ENCODE measurements at regions not wholly inside any gene's neighbourhood (a gene's known extent, or its start where the extent isn't known, plus 50 kb on each side); places are given as distances from the start of the nearest gene placed in this dataset.
"Not testable (repeated sequence)": the region's sequence is repeated elsewhere in the genome, so short reads cannot be mapped to it uniquely, and the experiment has no call there.

DNA sequence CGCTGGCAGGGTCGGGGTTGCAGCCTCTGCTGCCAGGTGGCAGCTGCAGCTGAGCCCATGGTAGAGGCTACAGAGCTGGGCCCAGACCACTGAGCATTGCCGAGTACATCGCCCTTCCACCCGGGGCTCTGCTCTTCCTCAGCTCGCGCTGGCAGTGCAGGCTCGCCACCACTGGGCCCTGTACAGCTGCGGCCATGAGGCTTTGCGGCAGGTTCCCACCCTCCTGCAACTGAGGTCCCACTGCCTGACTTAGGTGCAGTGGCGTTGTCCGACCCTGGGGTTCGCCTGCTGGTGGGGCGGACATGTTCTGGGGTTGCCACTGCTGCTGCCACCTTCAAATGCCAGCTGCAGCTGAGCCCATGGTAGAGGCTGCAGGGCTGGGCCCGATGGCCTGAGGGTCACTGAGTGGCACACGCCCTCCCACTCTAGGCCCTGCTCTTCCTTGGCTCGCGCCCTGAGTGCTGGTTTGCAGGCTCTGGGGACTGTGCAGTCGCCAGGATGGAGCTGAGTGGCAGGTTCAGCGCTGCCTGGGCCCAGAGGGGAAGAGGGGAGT lies 359.8 kb downstream of the FOXD4L6 start:
- DNase-seq (ENCODE audit: low spot score): peak; percentile 81

DNA sequence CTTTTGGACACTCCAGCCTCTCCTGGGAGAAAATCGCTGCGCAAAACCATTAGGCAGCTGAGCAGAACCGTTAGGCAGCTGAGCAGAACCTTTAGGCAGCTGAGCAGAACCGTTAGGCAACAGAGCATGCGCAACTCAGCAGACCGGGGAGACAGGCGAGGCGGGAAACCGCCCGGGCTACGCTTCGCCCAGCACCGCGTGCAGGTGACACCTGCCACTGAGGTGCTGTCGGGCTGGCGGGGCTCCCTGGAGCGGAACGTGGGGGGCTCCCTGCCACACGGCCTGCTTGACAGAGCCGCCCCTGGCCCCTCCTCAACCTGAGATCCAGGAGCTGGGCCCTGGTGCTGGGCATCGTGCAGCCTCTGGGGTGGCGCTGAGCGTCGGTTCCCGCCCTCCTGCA lies 360.3 kb downstream of the FOXD4L6 start:
- DNase-seq (ENCODE audit: low spot score): peak; percentile 87

DNA sequence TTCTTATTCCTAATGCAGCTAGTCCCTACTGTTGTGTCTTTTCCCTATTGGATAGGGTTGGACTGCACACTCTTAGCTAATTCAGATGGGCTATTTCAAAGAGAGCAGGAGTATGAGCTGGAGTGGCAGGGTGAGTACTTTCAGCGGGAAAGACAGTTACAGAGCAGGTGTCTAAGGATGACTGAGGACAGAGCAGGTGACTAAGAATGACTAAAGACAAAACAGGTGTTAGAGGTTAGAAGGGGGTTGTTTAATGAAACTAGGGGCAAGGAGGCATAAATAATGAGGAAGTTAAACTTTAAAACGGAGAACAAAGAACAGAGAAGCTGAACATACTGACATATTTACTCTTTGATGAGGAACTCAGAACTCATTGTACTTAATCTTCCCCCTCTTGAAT lies 373.5 kb downstream of the FOXD4L6 start:
- DNase-seq (ENCODE audit: low spot score): not testable (repeated sequence)

DNA sequence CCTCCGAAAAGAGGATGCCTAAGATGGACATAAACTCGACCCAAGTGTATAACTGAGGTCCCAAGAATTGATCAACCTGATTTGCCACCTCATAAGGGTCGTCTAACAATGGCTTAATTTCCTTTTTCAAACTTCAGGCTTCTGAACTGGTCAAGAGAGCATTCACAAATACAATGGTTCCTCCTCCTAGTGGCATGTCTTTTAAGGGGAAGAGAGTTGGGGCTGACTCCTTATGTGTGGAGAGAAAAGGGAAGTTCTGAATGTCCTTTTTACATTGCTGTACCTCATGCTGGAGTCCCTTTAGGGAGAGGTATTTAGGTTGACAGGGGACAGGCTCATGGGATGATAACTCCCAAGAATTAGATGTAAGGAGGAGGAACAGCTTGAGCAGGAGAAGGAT lies 375.2 kb downstream of the FOXD4L6 start:
- DNase-seq (ENCODE audit: low spot score): not testable (repeated sequence)

DNA sequence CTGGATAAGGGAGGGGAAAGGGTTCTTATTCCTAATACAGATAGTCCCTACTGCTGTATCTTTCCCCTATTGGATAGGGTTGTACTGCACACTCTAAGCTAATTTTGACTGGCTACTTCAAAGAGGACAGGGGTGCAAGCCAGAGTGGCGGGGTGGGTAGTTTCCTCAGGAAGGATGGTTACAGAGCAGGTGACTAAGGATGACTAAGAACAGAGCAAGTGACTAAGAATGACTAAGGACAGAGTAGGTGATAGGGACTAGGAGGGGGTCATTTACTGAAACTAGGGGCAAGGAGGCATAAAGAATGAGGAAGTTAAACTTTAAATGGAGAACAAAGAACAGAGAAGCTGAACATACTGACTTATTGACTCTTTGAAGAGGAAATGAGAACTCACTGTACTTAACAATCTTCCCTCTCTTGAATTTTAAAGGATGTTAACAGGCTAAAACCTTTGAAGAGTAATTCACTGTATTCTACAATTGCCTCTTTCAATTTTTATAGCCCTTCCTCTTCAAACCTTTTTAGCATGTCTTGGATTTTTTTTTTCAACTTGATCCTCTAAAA lies 381.5 kb downstream of the FOXD4L6 start:
- DNase-seq (ENCODE audit: low spot score): not testable (repeated sequence)
